ENCODE measurements at regions not wholly inside any gene's neighbourhood (a gene's known extent, or its start where the extent isn't known, plus 50 kb on each side); places are given as distances from the start of the nearest gene placed in this dataset.

DNA sequence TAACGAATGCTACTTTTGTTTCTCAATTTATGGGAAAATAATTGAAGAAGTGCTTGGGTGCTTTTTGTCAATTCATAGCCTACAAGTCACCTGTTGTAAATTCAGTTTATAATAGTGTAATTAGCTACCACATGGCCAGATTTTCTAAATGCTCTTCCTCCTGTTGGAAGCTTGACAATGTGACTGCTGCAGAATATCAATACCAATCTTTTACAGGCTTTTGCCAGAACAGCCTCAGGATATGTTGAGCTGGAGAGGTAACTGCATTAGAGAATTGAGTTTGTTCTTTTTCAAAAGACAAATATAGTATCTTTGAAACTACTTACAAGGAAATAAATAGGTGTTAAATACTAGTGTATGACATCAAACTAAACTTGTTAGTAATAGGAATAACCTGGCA is 277.8 kb downstream of the POU4F1 start:
- H3K36me3 ChIP-seq (ENCODE audit: low read depth) = no peaks in the 10 kb centered on the region
- WGBS, 2 experiments (ENCODE audit: low coverage in 1 of 2, low lambda C conversion rate in 2 of 2, missing lambda C conversion rate in 2 of 2) = 33 to 41% methylated on average over 1 of the region's 1 CpG
- no peaks in the 10 kb centered on the region for H3K4me1 ChIP-seq (ENCODE audit: insufficient read depth)
- in situ Hi-C loops (cut with MboI) = no loop called here
- no peak overlapping the region for H3K9ac ChIP-seq
- no peaks in the 10 kb centered on the region for H3K9me3 ChIP-seq (ENCODE audit: low read depth)
- H3K4me3 ChIP-seq = no peak overlapping the region
- no peaks in the 10 kb centered on the region for H3K9me2 ChIP-seq (ENCODE audit: insufficient read depth)
- H3K27ac ChIP-seq = no peak overlapping the region
- no peak for DNase-seq
- H3K4me2 ChIP-seq (ENCODE audit: unreplicated experiment) = no peak overlapping the region
- H4K20me1 ChIP-seq (ENCODE audit: insufficient read depth) = no peaks in the 10 kb centered on the region
- no peaks in the 10 kb centered on the region for H3F3A ChIP-seq (ENCODE audit: insufficient read depth)
- 0 out of 2 replicates have a peak, but pooled peaks cover 4% of the 10 kb centered on the region for H3K27me3 ChIP-seq (replicated peaks; ENCODE audit: insufficient read depth)
- H3K79me2 ChIP-seq (ENCODE audit: insufficient read depth) = no peaks in the 10 kb centered on the region
- no peak overlapping the region for H2AFZ ChIP-seq
- no peak for TF ChIP-seq EZH2phosphoT487 (IDR thresholded peaks at IDR 0.05; ENCODE audit: insufficient read depth, low read depth)
- no peak for TF ChIP-seq EZH2 (IDR thresholded peaks at IDR 0.05; ENCODE audit: insufficient read depth, poor library complexity, severe bottlenecking)

DNA sequence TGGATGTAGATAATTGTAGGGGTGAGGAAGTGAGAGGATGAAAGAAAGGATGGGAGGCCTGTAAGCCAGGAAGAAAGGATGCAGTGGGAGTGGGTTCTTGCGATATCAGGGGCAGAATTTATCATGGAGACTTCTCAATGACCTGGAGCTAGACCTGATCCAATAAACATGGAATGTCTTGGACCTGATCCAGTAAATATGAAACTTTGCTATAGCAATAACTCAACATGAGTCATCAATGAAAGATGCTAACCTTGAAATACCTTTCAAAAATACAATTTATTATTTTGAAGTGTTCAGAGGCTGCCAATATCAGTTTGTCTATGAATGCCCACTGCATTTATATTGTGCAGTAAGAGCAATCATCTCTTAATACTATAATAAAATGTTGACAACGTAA is 279.5 kb downstream of the POU4F1 start:
- Histone ChIP-seq H4K20me1 (ENCODE audit: insufficient read depth) (no peaks in the 10 kb centered on the region), H3K27ac (no peak overlapping the region), H3K9me2 (ENCODE audit: insufficient read depth) (no peaks in the 10 kb centered on the region), H3K9me3 (ENCODE audit: low read depth) (no peaks in the 10 kb centered on the region), H3K4me3 (no peak overlapping the region), H3K36me3 (ENCODE audit: low read depth) (no peaks in the 10 kb centered on the region), H3K4me1 (ENCODE audit: insufficient read depth) (no peaks in the 10 kb centered on the region), H3K4me2 (ENCODE audit: unreplicated experiment) (no peak overlapping the region), H3K27me3 (replicated peaks; ENCODE audit: insufficient read depth) (0 out of 2 replicates have a peak, but pooled peaks cover 4% of the 10 kb centered on the region), H3K79me2 (ENCODE audit: insufficient read depth) (no peaks in the 10 kb centered on the region), H2AFZ (no peak overlapping the region), H3K9ac (no peak overlapping the region), H3F3A (ENCODE audit: insufficient read depth) (no peaks in the 10 kb centered on the region)
- no peak for DNase-seq
- TF ChIP-seq EZH2phosphoT487 (IDR thresholded peaks at IDR 0.05; ENCODE audit: insufficient read depth, low read depth) = no peak
- no peak for TF ChIP-seq EZH2 (IDR thresholded peaks at IDR 0.05; ENCODE audit: insufficient read depth, poor library complexity, severe bottlenecking)
- in situ Hi-C loops (cut with MboI) = no loop called here
- 43 to 48% methylated on average over 2 of the region's 2 CpGs for WGBS, 2 experiments (ENCODE audit: low coverage in 1 of 2, low lambda C conversion rate in 2 of 2, missing lambda C conversion rate in 2 of 2)

DNA sequence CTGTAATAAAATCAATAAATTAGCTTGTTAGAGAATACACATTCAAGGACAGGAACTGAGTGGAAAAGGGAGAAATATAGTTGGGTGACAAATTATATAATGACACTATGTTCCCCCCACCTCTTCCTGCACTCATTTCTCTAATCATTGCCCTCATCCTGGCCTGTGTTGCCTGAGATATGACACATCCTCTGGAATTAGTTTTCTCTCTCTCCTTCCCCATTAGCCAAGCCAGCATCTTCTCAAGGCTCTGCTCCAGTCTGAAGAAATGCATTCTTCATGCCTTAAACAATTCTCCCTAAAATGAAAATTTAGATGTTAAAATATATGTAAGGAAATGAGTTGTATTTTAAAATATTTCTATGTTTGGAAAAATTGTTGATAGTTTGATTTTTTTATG is 280.3 kb downstream of the POU4F1 start:
- Histone ChIP-seq H3K79me2 (ENCODE audit: insufficient read depth) (no peaks in the 10 kb centered on the region), H2AFZ (no peak overlapping the region), H3K4me3 (no peak overlapping the region), H3K27me3 (replicated peaks; ENCODE audit: insufficient read depth) (0 out of 2 replicates have a peak, but pooled peaks cover 4% of the 10 kb centered on the region), H3K9me2 (ENCODE audit: insufficient read depth) (no peaks in the 10 kb centered on the region), H3K9me3 (ENCODE audit: low read depth) (no peaks in the 10 kb centered on the region), H3K4me1 (ENCODE audit: insufficient read depth) (no peaks in the 10 kb centered on the region), H3K9ac (no peak overlapping the region), H3K4me2 (ENCODE audit: unreplicated experiment) (no peak overlapping the region), H3K27ac (no peak overlapping the region), H4K20me1 (ENCODE audit: insufficient read depth) (no peaks in the 10 kb centered on the region), H3K36me3 (ENCODE audit: low read depth) (no peaks in the 10 kb centered on the region), H3F3A (ENCODE audit: insufficient read depth) (no peaks in the 10 kb centered on the region)
- in situ Hi-C loops (cut with MboI) = no loop called here
- TF ChIP-seq EZH2 (IDR thresholded peaks at IDR 0.05; ENCODE audit: insufficient read depth, poor library complexity, severe bottlenecking) (no peak), EZH2phosphoT487 (IDR thresholded peaks at IDR 0.05; ENCODE audit: insufficient read depth, low read depth) (no peak)
- DNase-seq = no peak

GRCh38 chr13:78319101-78319627 is 284.2 kb downstream of the POU4F1 start:
- Histone ChIP-seq H3F3A (ENCODE audit: insufficient read depth) (no peaks in the 10 kb centered on the region), H3K27me3 (replicated peaks; ENCODE audit: insufficient read depth) (no peaks in the 10 kb centered on the region), H3K27ac (no peak overlapping the region), H3K9me3 (ENCODE audit: low read depth) (no peaks in the 10 kb centered on the region), H3K9me2 (ENCODE audit: insufficient read depth) (no peaks in the 10 kb centered on the region), H4K20me1 (ENCODE audit: insufficient read depth) (no peaks in the 10 kb centered on the region), H3K79me2 (ENCODE audit: insufficient read depth) (no peaks in the 10 kb centered on the region), H3K4me2 (ENCODE audit: unreplicated experiment) (no peak overlapping the region), H3K9ac (no peak overlapping the region), H3K4me1 (ENCODE audit: insufficient read depth) (no peaks in the 10 kb centered on the region), H3K36me3 (ENCODE audit: low read depth) (no peaks in the 10 kb centered on the region), H3K4me3 (no peak overlapping the region), H2AFZ (no peak overlapping the region)
- DNase-seq = no peak
- TF ChIP-seq EZH2phosphoT487 (IDR thresholded peaks at IDR 0.05; ENCODE audit: insufficient read depth, low read depth) (no peak), EZH2 (IDR thresholded peaks at IDR 0.05; ENCODE audit: insufficient read depth, poor library complexity, severe bottlenecking) (no peak)
- in situ Hi-C loops (cut with MboI) = no loop called here
- WGBS, 2 experiments (ENCODE audit: low coverage in 1 of 2, low lambda C conversion rate in 2 of 2, missing lambda C conversion rate in 2 of 2) = 38 to 56% methylated on average over 1 of the region's 1 CpG

GRCh38 chr13:78317030-78317429 is 286.3 kb downstream of the POU4F1 start:
- Histone ChIP-seq H3K79me2 (ENCODE audit: insufficient read depth) (no peaks in the 10 kb centered on the region), H2AFZ (no peak overlapping the region), H3K9me3 (ENCODE audit: low read depth) (no peaks in the 10 kb centered on the region), H4K20me1 (ENCODE audit: insufficient read depth) (no peaks in the 10 kb centered on the region), H3K9me2 (ENCODE audit: insufficient read depth) (no peaks in the 10 kb centered on the region), H3K36me3 (ENCODE audit: low read depth) (no peaks in the 10 kb centered on the region), H3K9ac (no peak overlapping the region), H3K4me2 (ENCODE audit: unreplicated experiment) (no peak overlapping the region), H3F3A (ENCODE audit: insufficient read depth) (no peaks in the 10 kb centered on the region), H3K4me1 (ENCODE audit: insufficient read depth) (no peaks in the 10 kb centered on the region), H3K27ac (no peak overlapping the region), H3K4me3 (no peak overlapping the region), H3K27me3 (replicated peaks; ENCODE audit: insufficient read depth) (0 out of 2 replicates have a peak, but pooled peaks cover 8% of the 10 kb centered on the region)
- TF ChIP-seq EZH2phosphoT487 (IDR thresholded peaks at IDR 0.05; ENCODE audit: insufficient read depth, low read depth) (no peak), EZH2 (IDR thresholded peaks at IDR 0.05; ENCODE audit: insufficient read depth, poor library complexity, severe bottlenecking) (no peak)
- in situ Hi-C loops (cut with MboI) = no loop called here
- DNase-seq = peak; percentile 10

Data from GM23248 (cell line).